ENCODE measurements at regions not wholly inside any gene's neighbourhood (a gene's known extent, or its start where the extent isn't known, plus 50 kb on each side); places are given as distances from the start of the nearest gene placed in this dataset.

- DNase-seq: no peak
- no peak for ATAC-seq
- Histone ChIP-seq H3K9me3 (ENCODE audit: control insufficient read depth, insufficient read depth, low read length) (no peaks in the 10 kb centered on the region), H3K27me3 (ENCODE audit: control insufficient read depth, insufficient read depth, low read length) (no peaks in the 10 kb centered on the region), H3K4me3 (ENCODE audit: low read length) (no peak overlapping the region), H3K27ac (ENCODE audit: low read length) (no peak overlapping the region), H3K4me1 (ENCODE audit: control insufficient read depth, insufficient read depth, low read length) (no peaks in the 10 kb centered on the region), H3K36me3 (ENCODE audit: control insufficient read depth, insufficient read depth, low read length) (no peaks in the 10 kb centered on the region)
- no peaks in the 10 kb centered on the region for H3K27me3 Mint-ChIP-seq (ENCODE audit: low read depth in 2 of 2)
- no peak overlapping the region for H3K4me3 Mint-ChIP-seq
- H3K9me3 Mint-ChIP-seq: peaks cover 6 to 8% of the 10 kb centered on the region in 2 donors
- no peaks in the 10 kb centered on the region for H3K4me1 Mint-ChIP-seq
- H3K36me3 Mint-ChIP-seq: no peaks in the 10 kb centered on the region
- intact Hi-C loops (cut with micrococcal nuclease): no loop called here
- H3K27ac Mint-ChIP-seq: no peak overlapping the region
- WGBS (ENCODE audit: insufficient coverage): 84% methylated on average over 4 of the region's 4 CpGs
- TF ChIP-seq CTCF (IDR thresholded peaks at IDR 0.05): no peak
Measured at GRCh38 chr5:6118691-6119090, 259.7 kb downstream of the MED10 start.

- H3K9me3 Mint-ChIP-seq: peaks cover 6 to 9% of the 10 kb centered on the region in 2 donors
- Histone ChIP-seq H3K4me1 (ENCODE audit: control insufficient read depth, insufficient read depth, low read length) (no peaks in the 10 kb centered on the region), H3K9me3 (ENCODE audit: control insufficient read depth, insufficient read depth, low read length) (no peaks in the 10 kb centered on the region), H3K36me3 (ENCODE audit: control insufficient read depth, insufficient read depth, low read length) (no peaks in the 10 kb centered on the region), H3K27me3 (ENCODE audit: control insufficient read depth, insufficient read depth, low read length) (no peaks in the 10 kb centered on the region), H3K4me3 (ENCODE audit: low read length) (no peak overlapping the region), H3K27ac (ENCODE audit: low read length) (no peak overlapping the region)
- no peak overlapping the region for H3K27ac Mint-ChIP-seq
- H3K4me3 Mint-ChIP-seq: no peak overlapping the region
- H3K36me3 Mint-ChIP-seq: no peaks in the 10 kb centered on the region
- H3K4me1 Mint-ChIP-seq: no peaks in the 10 kb centered on the region
- no peaks in the 10 kb centered on the region for H3K27me3 Mint-ChIP-seq (ENCODE audit: low read depth in 2 of 2)
- intact Hi-C loops (cut with micrococcal nuclease): no loop called here
- no peak for TF ChIP-seq CTCF (IDR thresholded peaks at IDR 0.05)
- 50% methylated on average over 1 of the region's 1 CpG for WGBS (ENCODE audit: insufficient coverage)
- ATAC-seq: no peak
- DNase-seq: no peak
Measured at GRCh38 chr5:6117212-6117611, 261.1 kb downstream of the MED10 start.

- no peak overlapping the region for H3K27ac Mint-ChIP-seq
- 93% methylated on average over 4 of the region's 4 CpGs for WGBS (ENCODE audit: insufficient coverage)
- Histone ChIP-seq H3K9me3 (ENCODE audit: control insufficient read depth, insufficient read depth, low read length) (no peaks in the 10 kb centered on the region), H3K4me1 (ENCODE audit: control insufficient read depth, insufficient read depth, low read length) (no peaks in the 10 kb centered on the region), H3K36me3 (ENCODE audit: control insufficient read depth, insufficient read depth, low read length) (no peaks in the 10 kb centered on the region), H3K27me3 (ENCODE audit: control insufficient read depth, insufficient read depth, low read length) (no peaks in the 10 kb centered on the region), H3K27ac (ENCODE audit: low read length) (no peak overlapping the region), H3K4me3 (ENCODE audit: low read length) (no peak overlapping the region)
- H3K27me3 Mint-ChIP-seq (ENCODE audit: low read depth in 2 of 2): no peaks in the 10 kb centered on the region
- DNase-seq: no peak
- intact Hi-C loops (cut with micrococcal nuclease): no loop called here
- H3K9me3 Mint-ChIP-seq: peaks cover 3 to 6% of the 10 kb centered on the region in 2 donors
- H3K4me1 Mint-ChIP-seq: no peaks in the 10 kb centered on the region
- H3K4me3 Mint-ChIP-seq: no peak overlapping the region
- no peak for TF ChIP-seq CTCF (IDR thresholded peaks at IDR 0.05)
- no peaks in the 10 kb centered on the region for H3K36me3 Mint-ChIP-seq
- no peak for ATAC-seq
Measured at GRCh38 chr5:6115852-6116251, 262.5 kb downstream of the MED10 start.

- Histone ChIP-seq H3K27ac (ENCODE audit: low read length) (no peak overlapping the region), H3K9me3 (ENCODE audit: control insufficient read depth, insufficient read depth, low read length) (no peaks in the 10 kb centered on the region), H3K36me3 (ENCODE audit: control insufficient read depth, insufficient read depth, low read length) (no peaks in the 10 kb centered on the region), H3K27me3 (ENCODE audit: control insufficient read depth, insufficient read depth, low read length) (no peaks in the 10 kb centered on the region), H3K4me1 (ENCODE audit: control insufficient read depth, insufficient read depth, low read length) (no peaks in the 10 kb centered on the region), H3K4me3 (ENCODE audit: low read length) (no peak overlapping the region)
- intact Hi-C loops (cut with micrococcal nuclease): no loop called here
- no peak for TF ChIP-seq CTCF (IDR thresholded peaks at IDR 0.05)
- Mint-ChIP-seq H3K4me1 (no peaks in the 10 kb centered on the region), H3K27me3 (ENCODE audit: low read depth in 2 of 2) (no peaks in the 10 kb centered on the region), H3K4me3 (no peak overlapping the region), H3K27ac (no peak overlapping the region), H3K36me3 (no peaks in the 10 kb centered on the region), H3K9me3 (peaks cover 0 to 3% of the 10 kb centered on the region in 2 donors)
- DNase-seq: no peak
- no peak for ATAC-seq
Measured at GRCh38 chr5:6112538-6112937, 265.8 kb downstream of the MED10 start.
